Inferior parietal cortex (tissue), 1 donor: ENCODE measurements at regions not wholly inside any gene's neighbourhood (a gene's known extent, or its start where the extent isn't known, plus 50 kb on each side); places are given as distances from the start of the nearest gene placed in this dataset.
"Not testable (repeated sequence)": the region's sequence is repeated elsewhere in the genome, so short reads cannot be mapped to it uniquely, and the experiment has no call there.

Experiments
- DNase-seq: peaks from one replicate; pipeline ENCODE4 v3.0.0-alpha.2; 2016; ENCODE audit errors: extremely low spot score

DNA sequence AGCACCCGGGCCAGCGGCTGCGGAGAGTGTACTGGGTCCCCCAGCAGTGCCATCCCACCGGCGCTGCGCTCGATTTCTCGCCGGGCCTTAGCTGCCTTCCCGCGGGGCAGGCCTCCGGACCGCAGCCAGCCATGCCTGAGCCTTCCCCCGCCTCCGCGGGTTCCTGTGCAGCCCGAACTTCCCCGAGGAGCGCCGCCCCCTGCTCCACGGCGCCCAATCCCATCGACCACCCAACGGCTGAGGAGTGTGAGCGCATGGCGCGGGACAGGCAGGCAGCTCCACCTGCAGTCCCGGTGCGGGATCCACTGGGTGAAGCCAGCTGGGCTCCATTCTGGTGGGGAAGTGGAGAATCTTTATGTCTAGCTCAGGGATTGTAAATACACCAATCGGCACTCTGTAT is 325.4 kb downstream of the PPP1R3A start:
- not testable (repeated sequence) for DNase-seq

DNA sequence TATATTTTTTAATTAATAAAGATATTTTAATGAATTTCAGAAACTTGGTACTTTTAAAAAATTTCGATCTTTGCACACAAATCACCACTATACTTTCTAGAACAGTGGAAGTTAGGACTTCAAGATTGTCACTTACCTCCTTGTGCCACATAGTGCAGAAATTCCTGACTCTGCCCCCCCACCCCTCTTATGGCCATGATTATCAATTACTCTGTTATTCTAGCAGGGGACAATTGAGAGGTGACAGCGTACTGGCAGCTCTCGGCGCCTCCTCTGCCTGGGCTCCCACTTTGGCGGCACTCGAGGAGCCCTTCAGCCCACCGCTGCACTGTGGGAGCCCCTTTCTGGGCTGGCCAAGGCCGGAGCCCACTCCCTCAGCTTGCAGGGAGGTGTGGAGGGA is 325.9 kb downstream of the PPP1R3A start:
- DNase-seq = not testable (repeated sequence)

- no peak for DNase-seq
These were observed 336.3 kb downstream of the PPP1R3A start for GRCh38 chr7:113582471-113582870.

DNA sequence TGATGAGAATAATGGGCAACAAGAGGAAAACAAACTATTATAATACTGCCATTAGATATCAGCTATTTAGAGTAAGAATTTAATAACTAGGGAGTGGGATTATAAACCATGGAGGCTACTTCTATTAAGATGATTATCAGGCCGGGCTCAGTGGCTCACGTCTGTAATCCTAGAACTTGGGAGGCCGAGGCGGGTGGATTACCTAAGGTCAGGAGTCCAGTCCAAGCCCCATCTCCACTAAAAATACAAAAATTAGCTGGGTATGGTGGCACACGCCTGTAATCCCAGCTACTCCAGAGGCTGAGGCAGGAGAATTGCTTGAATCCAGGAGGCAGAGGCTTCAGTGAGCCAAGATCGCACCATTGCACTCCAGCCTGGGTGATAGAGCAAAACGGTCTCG is 355.6 kb downstream of the PPP1R3A start:
- not testable (repeated sequence) for DNase-seq

- DNase-seq = no peak
These were observed 356.0 kb downstream of the PPP1R3A start for GRCh38 chr7:113562801-113563200.

- DNase-seq = no peak
These were observed 356.6 kb downstream of the PPP1R3A start for GRCh38 chr7:113562242-113562641.

DNA sequence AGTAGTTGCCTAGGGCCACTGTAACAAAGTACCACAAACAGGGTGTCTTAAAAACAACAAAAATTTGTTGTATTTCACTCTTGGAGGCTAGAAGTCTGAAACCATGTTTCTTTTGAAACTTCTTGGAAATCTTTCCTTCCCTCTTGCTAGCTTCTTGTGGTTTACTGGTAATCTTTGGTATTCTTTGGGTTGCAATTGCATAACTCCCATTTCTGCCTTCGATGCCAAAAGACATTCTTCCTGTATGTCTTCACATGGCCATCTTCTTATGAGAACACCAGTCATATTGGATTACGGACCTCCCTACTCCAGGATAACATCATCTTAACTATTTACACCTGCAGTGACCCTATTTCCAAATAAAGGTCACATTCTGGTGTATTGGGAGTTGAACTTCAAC is 357.4 kb downstream of the PPP1R3A start:
- DNase-seq = no peak

GRCh38 chr7:113550966-113551365 is 367.8 kb downstream of the PPP1R3A start:
- DNase-seq = no peak

- DNase-seq = no peak
These were observed 370.2 kb downstream of the PPP1R3A start for GRCh38 chr7:113548561-113548960.

DNA sequence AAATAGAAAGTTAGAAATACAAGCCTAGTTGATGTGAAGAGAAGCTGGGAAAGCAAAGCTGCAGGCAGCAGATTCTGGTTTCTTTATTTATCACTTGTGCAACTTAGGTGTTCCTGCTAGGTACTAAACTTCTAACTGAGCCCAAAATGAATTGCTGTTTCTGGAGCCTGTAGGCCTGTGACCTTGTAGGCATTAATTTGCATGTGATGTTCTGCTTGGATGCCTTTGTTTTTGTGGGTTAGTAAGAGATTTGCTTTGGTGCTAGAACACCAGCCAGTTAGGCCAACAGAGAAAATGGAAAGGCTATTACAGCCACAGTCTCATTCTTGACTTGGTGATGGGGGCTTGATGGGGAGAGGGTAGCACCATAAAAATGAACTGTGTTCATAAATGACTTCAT is 370.7 kb downstream of the PPP1R3A start:
- DNase-seq = no peak

DNA sequence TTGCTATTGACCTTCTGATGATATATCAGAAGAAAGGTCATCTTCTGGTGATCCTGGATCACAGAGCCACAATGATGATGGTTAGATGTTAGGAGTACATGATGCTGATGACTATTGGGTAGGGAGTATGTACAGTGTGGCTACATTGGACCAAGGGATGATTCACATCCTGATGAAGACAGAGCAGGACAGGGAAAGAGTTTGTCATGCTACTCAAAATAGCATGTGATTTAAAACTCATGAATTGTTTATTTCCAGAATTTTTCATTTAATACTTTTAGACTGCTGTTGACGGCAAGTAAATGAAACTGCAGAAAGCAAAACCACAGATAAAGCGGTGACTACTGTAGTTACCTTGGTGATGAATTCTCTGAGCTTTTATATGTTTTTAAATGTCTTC is 397.3 kb downstream of the PPP1R3A start:
- DNase-seq = no peak

GRCh38 chr7:113519472-113519871 is 399.3 kb downstream of the PPP1R3A start:
- DNase-seq = no peak

DNA sequence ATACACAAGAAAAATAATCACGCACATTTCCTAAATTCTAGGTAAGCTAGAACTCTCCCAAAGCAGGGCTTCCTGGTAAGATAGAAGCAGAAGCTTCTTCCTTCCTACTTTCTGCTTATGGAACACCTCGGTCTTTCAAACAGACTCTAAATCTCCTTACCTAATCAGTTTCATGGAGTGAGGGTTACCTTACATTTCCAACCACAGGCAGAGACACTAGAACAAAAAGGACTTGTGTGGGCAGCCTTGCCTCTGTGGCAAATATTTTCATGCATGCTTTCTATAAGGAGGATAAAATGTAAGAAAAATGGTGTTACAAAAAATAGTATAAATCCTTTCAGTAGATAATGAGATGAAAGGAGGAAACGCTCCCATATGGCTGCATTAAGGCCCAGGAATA is 386.3 kb upstream of the SMIM30 start:
- no peak for DNase-seq

GRCh38 chr7:113504142-113504541 is 385.8 kb upstream of the SMIM30 start:
- no peak for DNase-seq

GRCh38 chr7:113496586-113496985 is 378.2 kb upstream of the SMIM30 start:
- not testable (repeated sequence) for DNase-seq

DNA sequence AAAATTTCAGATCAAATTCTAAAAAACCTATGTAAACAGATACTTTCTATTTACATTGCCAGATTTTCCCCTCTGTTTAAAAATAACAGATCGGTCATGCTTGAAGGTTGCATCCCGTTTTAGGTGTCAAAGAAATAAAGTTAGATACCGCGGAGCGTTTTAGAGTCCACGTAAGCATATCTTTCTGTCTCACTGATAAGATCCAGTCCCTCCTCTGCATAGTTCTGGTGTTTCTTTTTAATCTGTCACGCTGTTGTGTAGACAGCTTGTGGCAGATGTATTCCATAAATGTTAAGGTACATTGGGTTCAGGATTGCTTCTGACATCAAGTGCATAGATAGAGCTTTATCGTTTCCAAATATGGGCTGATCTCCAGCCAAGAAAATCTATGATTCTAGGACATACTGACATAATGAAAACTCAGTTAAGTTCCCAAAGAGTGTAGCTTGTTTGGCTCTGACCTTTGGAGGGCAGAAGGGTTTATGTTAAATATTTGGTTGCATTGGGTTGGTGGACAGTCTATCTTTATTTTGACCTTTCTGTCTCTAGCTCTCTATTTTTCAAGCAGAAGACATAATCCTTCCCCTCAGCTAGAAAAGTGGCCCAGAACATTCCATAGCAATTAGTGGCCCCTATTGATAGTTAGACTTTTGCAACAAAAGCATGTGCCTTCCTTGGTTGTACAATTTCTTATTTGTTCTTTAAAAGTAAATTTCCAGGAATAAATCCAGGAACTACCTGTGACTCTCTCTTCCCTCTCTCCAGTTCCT is 376.6 kb upstream of the SMIM30 start:
- not testable (repeated sequence) for DNase-seq

- DNase-seq = no peak
These were observed 373.0 kb upstream of the SMIM30 start for GRCh38 chr7:113491305-113491704.

GRCh38 chr7:113487925-113488731 is 369.8 kb upstream of the SMIM30 start:
- DNase-seq = no peak

DNA sequence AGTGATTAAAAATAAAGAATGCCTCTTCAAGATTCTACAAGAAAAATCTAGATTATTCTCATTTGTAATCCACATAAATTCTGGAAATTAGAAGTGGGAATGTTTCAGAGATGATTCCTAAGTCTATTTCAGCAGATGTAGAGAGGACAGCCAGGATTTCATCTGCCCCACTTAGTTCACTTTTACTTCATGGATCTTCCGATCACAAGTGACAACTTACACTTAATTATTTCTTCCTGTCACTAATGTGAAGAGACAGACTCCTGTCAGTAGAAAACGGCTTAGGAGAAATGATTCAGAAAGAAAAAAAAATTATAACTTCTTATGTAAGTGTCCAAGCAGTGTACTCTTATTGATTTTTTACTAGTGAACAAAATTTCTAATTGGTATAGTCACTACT is 368.2 kb upstream of the SMIM30 start:
- no peak for DNase-seq

- DNase-seq = no peak
These were observed 365.3 kb upstream of the SMIM30 start for GRCh38 chr7:113483657-113484056.

- no peak for DNase-seq
These were observed 362.2 kb upstream of the SMIM30 start for GRCh38 chr7:113480537-113480936.

DNA sequence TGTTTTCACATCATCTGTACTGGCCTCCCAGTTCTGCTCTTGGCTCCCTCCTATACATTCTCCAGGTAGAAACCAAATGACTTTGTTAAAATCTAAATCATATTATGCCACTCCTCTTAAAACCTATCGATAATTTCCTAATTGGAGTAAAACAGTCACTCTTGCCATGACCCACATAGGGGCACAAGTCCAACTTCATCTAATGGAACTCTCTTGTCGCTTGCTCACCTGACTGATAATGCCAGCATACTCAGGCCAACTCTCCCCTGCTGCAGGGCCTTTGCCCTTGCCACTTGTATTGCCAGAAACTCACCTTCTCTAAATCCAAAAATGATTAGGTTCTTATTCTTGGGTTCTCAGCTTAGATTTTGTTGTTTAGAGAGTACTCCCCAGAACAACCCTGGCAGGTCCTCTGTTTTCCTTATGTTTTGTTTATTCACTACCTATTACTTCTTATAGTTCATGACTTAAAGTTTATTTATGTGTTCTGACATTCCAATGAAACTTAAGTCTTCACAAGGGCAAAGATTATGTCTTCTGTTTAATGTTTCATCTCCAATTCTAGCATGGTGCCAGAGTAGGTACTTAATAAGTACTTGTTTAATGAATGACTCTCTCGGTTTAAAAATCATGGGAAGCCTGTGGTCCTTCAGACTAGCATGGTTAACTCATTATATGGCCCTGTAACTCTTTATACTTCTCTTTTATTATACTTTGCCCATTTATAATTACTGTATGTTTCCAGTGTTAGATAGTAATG is 345.9 kb upstream of the SMIM30 start:
- no peak for DNase-seq
